Stimulated activated CD4-positive, alpha-beta T cell treated with anti-CD3 and anti-CD28 coated beads, Interleukin-4, amount 100 ng/mL, for 4 hours (primary cell): ENCODE measurements at regions not wholly inside any gene's neighbourhood (a gene's known extent, or its start where the extent isn't known, plus 50 kb on each side); places are given as distances from the start of the nearest gene placed in this dataset.
"Not testable (repeated sequence)": the region's sequence is repeated elsewhere in the genome, so short reads cannot be mapped to it uniquely, and the experiment has no call there.

Experiments used
- DNase-seq, 2 experiments: peaks; one replicate each; pipeline ENCODE4 v3.0.0-alpha.2; 2020

DNA sequence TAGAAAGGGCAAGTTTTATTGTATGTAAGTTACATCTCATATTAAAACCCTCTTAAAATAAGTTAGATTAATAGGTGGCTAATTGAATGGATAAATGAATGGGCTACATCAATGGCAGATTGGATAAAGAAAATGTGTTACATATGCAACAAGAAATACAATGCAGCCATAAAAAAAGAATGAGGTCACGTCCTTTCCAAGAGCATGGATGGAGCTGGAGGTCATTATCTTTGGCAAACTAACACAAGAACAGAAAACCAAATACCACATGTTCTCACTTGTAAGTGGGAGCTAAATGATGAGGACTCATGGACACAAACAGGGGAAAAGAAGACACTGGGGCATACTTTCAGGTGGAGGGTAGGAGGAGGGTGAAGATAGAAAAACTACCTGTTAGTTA is 182.2 kb upstream of the GNAI1 start:
- DNase-seq = no peak

- DNase-seq = no peak
These were observed 183.2 kb upstream of the GNAI1 start for GRCh38 chr7:79951415-79951814.

GRCh38 chr7:79949778-79950177 is 184.9 kb upstream of the GNAI1 start:
- no peak for DNase-seq

GRCh38 chr7:79936281-79936983 is 198.2 kb upstream of the GNAI1 start:
- DNase-seq = no peak

GRCh38 chr7:79934727-79935126 is 199.9 kb upstream of the GNAI1 start:
- DNase-seq = no peak

- no peak for DNase-seq
These were observed 201.5 kb upstream of the GNAI1 start for GRCh38 chr7:79933144-79933543.

DNA sequence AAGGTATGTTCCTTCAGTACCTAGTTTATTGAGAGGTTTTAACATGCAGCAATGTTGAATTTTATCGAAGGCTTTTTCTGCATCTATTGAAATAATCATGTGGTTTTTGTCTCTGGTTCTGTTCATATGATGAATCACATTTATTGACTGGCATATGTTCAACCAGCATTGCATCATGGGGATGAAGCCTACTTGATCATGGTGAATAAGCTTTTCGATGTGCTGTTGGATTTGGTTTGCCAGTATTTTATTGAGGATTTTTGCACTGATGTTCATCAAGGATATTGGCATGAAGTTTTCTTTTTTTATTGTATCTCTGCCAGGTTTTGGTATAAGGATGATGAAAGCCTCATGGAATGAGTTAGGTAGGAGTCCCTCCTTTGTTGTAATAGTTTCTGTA is 204.0 kb upstream of the GNAI1 start:
- no peak for DNase-seq

DNA sequence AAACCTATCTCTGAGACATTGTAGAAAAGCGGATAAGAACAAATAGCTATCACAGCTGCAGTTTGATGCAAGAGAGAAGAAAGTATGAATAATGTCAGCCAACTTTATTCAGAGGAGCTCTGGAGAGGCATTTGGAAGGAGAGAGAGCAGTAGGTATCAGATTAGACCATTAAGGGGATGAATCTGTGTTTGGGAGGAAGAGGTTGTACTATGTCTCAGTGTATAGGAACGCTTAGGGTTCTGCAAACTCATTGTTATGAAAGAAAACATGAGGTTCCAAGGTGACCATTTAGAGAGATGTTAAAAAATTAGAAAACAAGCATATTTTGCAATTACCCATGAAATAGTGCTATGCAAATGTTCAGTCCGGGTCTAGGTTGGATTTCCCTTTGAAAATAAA is 207.5 kb upstream of the GNAI1 start:
- no peak for DNase-seq

DNA sequence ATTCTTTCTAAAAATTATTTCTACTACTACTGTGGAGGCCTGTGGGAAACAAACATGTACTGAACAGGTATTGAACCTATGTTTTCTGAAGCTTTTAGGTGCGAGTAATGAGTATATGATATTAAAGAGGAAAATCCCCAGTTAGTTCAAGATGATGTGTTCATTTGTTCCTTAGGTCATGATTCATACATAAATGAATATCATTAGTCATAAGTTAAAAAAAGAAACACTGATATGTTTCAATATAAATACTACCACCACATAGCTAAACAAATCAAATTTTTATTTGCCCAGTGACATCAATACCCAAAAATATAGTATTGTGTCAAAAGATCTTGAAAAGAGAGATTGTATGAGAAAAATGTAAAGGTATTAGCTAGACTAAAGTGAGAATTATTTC is 210.7 kb upstream of the GNAI1 start:
- no peak for DNase-seq

DNA sequence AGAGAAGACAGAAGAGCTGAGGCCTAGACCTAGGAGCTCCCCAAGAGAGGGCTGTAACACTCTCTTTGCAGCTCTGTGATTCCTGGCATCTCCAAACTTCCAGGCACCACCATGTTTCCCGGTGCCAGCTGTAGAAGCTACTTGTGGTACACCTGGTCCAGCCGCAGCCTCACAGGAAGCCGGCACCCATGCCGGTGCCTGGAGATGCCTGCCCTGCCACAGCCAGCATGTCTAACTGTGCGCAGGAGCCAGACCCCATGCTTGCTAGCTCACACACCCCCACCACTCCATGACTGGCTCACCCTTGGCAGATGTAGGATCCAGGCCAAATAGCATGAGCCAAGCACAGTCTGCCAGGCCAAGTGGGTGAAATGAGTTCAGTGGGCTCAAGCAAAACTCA is 211.7 kb upstream of the GNAI1 start:
- DNase-seq = no peak

- DNase-seq = no peak
These were observed 212.7 kb upstream of the GNAI1 start for GRCh38 chr7:79921976-79922375.

GRCh38 chr7:79918632-79919031 is 216.0 kb upstream of the GNAI1 start:
- not testable (repeated sequence) for DNase-seq

- DNase-seq = not testable (repeated sequence)
These were observed 219.3 kb upstream of the GNAI1 start for GRCh38 chr7:79915346-79915745.

DNA sequence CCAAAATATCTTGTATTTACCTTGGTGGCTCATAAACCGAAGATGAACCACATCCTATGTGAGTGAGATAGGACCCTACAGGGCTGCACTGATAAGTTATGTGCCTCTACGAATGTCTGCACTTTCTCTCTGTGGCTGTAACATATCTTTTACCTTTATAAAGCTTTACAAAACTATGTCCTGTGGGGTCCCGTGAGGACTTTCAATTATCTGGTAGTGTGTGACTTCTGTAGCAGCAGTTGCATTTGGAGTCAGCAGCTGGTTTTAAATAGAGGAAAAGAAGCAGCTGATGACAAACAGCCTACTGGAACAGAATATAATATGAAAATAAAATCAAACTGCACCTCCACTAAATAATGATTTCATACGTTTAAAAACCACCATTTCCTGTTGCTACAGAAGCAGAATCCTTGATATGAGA is 222.4 kb upstream of the GNAI1 start:
- no peak for DNase-seq

GRCh38 chr7:79911420-79911819 is 223.2 kb upstream of the GNAI1 start:
- DNase-seq = no peak

DNA sequence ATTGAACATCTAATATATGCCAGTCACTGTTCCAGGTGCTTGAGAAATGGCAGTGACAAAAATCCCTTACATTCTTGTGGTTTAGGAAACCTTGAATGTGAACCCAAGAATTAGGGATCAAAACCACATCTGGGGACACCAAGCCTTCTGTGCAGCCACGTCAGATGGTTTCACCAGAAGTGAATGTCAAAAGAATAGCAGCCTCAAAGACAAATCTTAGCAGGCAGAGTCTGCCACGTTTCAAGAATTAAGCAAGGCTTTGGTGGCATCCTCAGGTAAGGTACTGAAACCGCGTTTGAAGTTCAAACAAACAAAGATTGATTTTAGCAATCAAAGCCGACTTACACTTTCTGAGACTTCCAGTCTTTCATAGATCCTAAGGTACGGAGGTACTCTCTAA is 225.5 kb upstream of the GNAI1 start:
- no peak for DNase-seq

GRCh38 chr7:79897166-79897565 is 237.5 kb upstream of the GNAI1 start:
- DNase-seq = no peak

GRCh38 chr7:79893991-79894390 is 240.6 kb upstream of the GNAI1 start:
- no peak for DNase-seq

DNA sequence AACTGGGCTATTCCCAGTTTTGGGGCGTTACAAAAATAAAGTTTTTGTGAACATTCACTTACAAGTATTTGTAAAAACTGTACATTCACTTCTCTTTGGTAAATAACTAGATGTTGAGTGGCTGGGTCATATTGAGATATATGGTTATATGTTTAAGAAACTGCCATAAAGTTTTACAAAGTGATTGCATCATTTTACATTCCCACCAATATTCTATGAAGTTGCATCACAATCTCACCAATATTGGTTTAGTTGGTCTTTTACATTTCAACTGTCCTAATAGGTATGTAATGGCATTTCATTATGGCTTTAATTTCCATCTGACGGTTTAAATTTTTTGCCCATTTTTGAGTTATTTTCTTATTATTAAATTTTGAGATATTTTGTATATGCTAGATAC is 251.7 kb upstream of the GNAI1 start:
- no peak for DNase-seq

GRCh38 chr7:79880312-79880711 is 254.3 kb upstream of the GNAI1 start:
- DNase-seq = no peak

- DNase-seq = no peak
These were observed 256.7 kb upstream of the GNAI1 start for GRCh38 chr7:79877874-79878465.

DNA sequence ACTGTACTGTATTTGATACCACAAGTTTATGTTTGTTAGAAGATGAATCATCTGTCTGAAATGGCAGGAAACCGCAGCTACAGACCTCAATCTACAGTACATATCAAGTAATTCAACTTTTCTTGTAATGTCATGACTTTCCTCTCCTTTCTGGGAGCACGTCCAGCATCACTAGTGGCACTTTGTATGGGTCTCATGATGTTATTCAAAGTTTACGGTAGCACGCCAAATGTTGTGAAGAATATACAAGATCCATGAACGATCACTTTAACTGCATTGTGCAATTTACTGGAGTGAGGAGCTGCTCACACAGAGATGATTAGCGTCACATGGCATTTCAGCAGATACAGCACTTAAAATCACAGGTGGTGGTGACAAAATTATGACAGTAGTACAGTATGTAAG is 257.8 kb upstream of the GNAI1 start:
- no peak for DNase-seq

DNA sequence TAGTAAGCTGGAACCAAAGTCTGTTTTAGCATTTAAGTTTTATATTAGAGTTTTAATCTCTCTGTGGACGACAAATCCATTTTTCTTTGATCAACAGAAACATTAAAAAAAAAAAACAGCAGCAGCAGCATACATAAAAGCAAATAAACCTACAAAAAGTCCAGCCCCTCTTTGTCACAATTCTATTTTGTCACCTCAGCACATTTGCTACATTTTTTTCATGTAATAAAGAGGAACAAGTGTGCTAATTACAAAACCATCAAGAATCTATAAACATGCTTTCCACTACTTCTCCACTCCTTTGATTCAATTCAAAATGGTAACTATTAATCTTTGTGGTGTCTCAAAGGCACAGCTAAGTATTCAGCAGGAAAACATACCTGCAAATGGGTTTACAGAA is 259.8 kb upstream of the GNAI1 start:
- no peak for DNase-seq

- no peak for DNase-seq
These were observed 262.5 kb upstream of the GNAI1 start for GRCh38 chr7:79872176-79872575.

GRCh38 chr7:79868010-79868409 is 266.6 kb upstream of the GNAI1 start:
- DNase-seq = no peak
